IPS-15b (cell line): ENCODE measurements at regions not wholly inside any gene's neighbourhood (a gene's known extent, or its start where the extent isn't known, plus 50 kb on each side); places are given as distances from the start of the nearest gene placed in this dataset.

Experiments used
- H3K27me3 ChIP-seq: one replicate; pipeline ENCODE4 v1.6.1; 2013; ENCODE audit warnings: low read length; ENCODE audit not compliant: control insufficient read depth, insufficient read depth
- H3K36me3 ChIP-seq: one replicate; pipeline ENCODE4 v1.6.1; 2013; ENCODE audit warnings: low read length; ENCODE audit not compliant: control insufficient read depth, insufficient read depth
- H3K4me1 ChIP-seq: one replicate; pipeline ENCODE4 v1.6.1; 2013; ENCODE audit warnings: mild to moderate bottlenecking, low read length; ENCODE audit not compliant: control insufficient read depth, insufficient read depth
- H3K4me3 ChIP-seq: one replicate; pipeline ENCODE4 v1.5.1; 2013; ENCODE audit warnings: low read depth, low read length
- H3K9ac ChIP-seq: one replicate; pipeline ENCODE4 v1.6.1; 2013; ENCODE audit warnings: low read depth, mild to moderate bottlenecking, low read length
- H3K9me3 ChIP-seq: one replicate; pipeline ENCODE4 v1.6.1; 2013; ENCODE audit warnings: mild to moderate bottlenecking, low read length; ENCODE audit not compliant: control insufficient read depth, insufficient read depth

DNA sequence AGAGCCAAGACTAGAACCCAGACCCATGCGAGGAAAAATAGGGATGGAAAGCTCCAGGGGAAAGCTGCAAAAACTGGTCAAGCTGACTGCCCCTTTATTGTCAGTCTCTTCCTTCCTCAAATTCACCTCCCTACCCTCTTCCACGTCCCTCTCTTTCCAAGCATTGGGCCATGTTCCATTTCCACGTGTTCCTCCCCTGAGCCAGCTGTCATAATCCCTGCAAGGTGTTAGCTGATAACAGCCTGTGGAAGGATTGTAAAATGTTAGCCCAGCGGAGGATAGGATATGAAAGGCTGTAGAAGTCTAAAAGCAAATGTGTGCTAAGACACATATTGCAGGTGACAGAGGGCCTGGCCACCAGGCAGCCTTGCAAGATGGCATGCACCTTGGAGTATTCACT is 88.0 kb upstream of the MAX start:
- Histone ChIP-seq H3K9ac (no peak overlapping the region), H3K27me3 (no peaks in the 10 kb centered on the region), H3K9me3 (no peaks in the 10 kb centered on the region), H3K36me3 (no peaks in the 10 kb centered on the region), H3K4me3 (no peak overlapping the region), H3K4me1 (peaks cover 9% of the 10 kb centered on the region)

- H3K36me3 ChIP-seq: no peaks in the 10 kb centered on the region
- peaks cover 7% of the 10 kb centered on the region for H3K4me1 ChIP-seq
- no peak overlapping the region for H3K9ac ChIP-seq
- H3K27me3 ChIP-seq: no peaks in the 10 kb centered on the region
- H3K9me3 ChIP-seq: no peaks in the 10 kb centered on the region
- H3K4me3 ChIP-seq: no peak overlapping the region
Observed at GRCh38 chr14:65191716-65192115, 89.4 kb upstream of the MAX start.

DNA sequence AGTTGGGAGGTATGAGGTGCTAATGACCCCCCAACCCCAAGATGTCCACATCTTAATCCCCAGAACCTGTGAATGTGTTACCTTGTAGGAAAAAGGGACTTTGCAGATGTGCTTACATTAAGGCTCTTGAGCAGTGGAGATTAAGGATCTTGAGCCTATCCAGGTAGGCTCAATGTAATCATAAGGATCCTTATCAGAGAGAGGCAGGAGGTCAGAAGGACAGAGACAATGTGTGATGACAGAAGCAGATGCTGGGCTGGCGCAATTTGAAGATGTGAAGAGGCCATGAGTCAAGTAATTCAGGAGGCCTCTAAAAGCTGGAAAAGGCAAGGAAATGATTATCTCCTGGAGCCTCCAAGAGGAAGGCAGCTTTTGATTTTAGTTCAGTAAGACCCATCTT is 90.4 kb upstream of the MAX start:
- Histone ChIP-seq H3K4me3 (no peak overlapping the region), H3K27me3 (no peaks in the 10 kb centered on the region), H3K9ac (no peak overlapping the region), H3K36me3 (no peaks in the 10 kb centered on the region), H3K4me1 (no peaks in the 10 kb centered on the region), H3K9me3 (no peaks in the 10 kb centered on the region)

- Histone ChIP-seq H3K9ac (no peak overlapping the region), H3K36me3 (no peaks in the 10 kb centered on the region), H3K9me3 (no peaks in the 10 kb centered on the region), H3K4me1 (no peaks in the 10 kb centered on the region), H3K4me3 (no peak overlapping the region), H3K27me3 (no peaks in the 10 kb centered on the region)
Observed at GRCh38 chr14:65193916-65194590, 91.7 kb upstream of the MAX start.

GRCh38 chr14:65195042-65195719 is 92.9 kb upstream of the MAX start:
- Histone ChIP-seq H3K9ac (no peak overlapping the region), H3K4me3 (no peak overlapping the region), H3K4me1 (no peaks in the 10 kb centered on the region), H3K9me3 (no peaks in the 10 kb centered on the region), H3K36me3 (no peaks in the 10 kb centered on the region), H3K27me3 (no peaks in the 10 kb centered on the region)

GRCh38 chr14:65198346-65198745 is 96.0 kb upstream of the MAX start:
- Histone ChIP-seq H3K27me3 (no peaks in the 10 kb centered on the region), H3K9ac (no peak overlapping the region), H3K4me3 (no peak overlapping the region), H3K36me3 (no peaks in the 10 kb centered on the region), H3K4me1 (no peaks in the 10 kb centered on the region), H3K9me3 (no peaks in the 10 kb centered on the region)

DNA sequence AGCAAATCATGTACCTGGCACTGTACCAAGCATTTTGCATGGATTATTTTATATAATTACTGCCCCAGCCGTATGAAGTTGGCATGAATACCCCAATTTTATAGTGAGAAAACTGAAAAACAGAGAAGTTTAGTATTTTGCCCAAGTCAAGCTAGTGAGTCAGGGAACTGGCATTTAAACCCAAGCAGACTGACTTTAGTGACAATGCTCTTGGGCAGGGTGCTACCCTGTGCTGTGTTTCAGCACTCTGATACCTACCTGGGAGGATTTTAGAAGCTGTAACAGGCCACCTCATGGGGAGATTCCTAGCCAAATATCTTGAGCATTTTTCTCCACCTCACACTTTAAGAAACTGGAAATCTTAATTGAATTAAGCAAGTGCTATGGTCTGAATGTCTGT is 98.1 kb upstream of the MAX start:
- H3K27me3 ChIP-seq: no peaks in the 10 kb centered on the region
- H3K9ac ChIP-seq: no peak overlapping the region
- H3K4me3 ChIP-seq: no peak overlapping the region
- H3K9me3 ChIP-seq: no peaks in the 10 kb centered on the region
- H3K36me3 ChIP-seq: no peaks in the 10 kb centered on the region
- no peaks in the 10 kb centered on the region for H3K4me1 ChIP-seq

DNA sequence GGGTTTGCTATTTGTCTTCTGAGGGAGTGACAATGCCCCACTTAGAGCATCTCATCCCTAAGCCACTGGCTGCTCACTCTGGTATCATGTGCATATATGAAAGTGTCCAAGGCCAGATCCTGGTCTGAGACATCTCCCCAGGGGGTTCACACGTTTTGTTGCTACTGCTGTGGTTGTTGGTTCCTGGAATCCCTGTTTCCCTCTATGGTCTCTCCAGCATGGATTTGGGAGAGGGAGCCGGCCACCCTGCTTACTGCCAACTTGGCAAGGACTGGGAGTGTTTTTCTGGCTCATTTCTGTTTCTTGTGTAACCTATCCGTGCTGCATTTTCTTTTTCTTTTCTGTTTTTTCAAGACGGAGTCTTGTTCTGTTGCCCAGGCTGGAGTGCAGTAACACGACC is 101.3 kb upstream of the MAX start:
- no peak overlapping the region for H3K9ac ChIP-seq
- no peaks in the 10 kb centered on the region for H3K4me1 ChIP-seq
- H3K27me3 ChIP-seq: no peaks in the 10 kb centered on the region
- H3K9me3 ChIP-seq: no peaks in the 10 kb centered on the region
- no peak overlapping the region for H3K4me3 ChIP-seq
- no peaks in the 10 kb centered on the region for H3K36me3 ChIP-seq

GRCh38 chr14:65204056-65204455 is 101.7 kb upstream of the MAX start:
- H3K4me1 ChIP-seq: no peaks in the 10 kb centered on the region

GRCh38 chr14:65206078-65206447 is 103.7 kb upstream of the MAX start:
- no peak overlapping the region for H3K4me3 ChIP-seq
- no peaks in the 10 kb centered on the region for H3K27me3 ChIP-seq
- no peaks in the 10 kb centered on the region for H3K4me1 ChIP-seq
- no peaks in the 10 kb centered on the region for H3K9me3 ChIP-seq
- no peaks in the 10 kb centered on the region for H3K36me3 ChIP-seq
- no peak overlapping the region for H3K9ac ChIP-seq

More at GRCh38 chr14:65204056-65204455, 101.7 kb upstream of the MAX start:
- Histone ChIP-seq H3K27me3 (no peaks in the 10 kb centered on the region), H3K9ac (no peak overlapping the region), H3K4me3 (no peak overlapping the region), H3K36me3 (no peaks in the 10 kb centered on the region), H3K9me3 (no peaks in the 10 kb centered on the region)

DNA sequence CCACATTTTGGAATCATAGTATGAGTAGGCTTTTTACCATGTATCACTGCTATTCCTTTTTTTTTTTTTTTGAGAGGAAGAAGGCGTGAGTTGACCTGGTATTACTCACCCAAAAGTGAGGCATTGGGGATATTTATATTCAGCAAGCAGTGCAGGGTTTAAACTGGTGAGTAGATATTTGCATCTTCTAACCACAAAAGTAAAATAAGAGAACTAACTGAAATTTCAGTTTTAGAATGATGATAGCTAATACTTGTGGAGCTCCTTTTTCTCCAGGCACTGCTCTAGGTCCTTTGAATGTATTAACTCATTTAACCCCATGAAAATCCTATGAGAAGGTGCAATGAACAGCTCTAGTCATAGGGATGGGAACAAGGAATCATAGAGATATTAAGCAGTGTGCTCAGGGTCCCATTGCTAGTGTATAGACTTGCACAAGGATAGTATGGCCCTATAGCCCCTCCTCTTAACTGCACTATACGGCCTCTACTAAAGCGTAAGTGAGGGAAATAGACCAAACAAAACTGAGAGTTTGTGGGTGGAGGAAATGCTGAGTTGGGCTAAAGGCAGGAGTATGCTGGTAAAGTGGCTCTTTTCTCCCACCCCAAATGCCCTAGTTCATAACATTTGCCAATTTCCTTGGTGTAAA is 104.3 kb upstream of the MAX start:
- Histone ChIP-seq H3K4me1 (no peaks in the 10 kb centered on the region), H3K9ac (no peak overlapping the region), H3K27me3 (no peaks in the 10 kb centered on the region), H3K9me3 (no peaks in the 10 kb centered on the region), H3K4me3 (no peak overlapping the region), H3K36me3 (no peaks in the 10 kb centered on the region)

- no peaks in the 10 kb centered on the region for H3K36me3 ChIP-seq
- no peak overlapping the region for H3K9ac ChIP-seq
- no peaks in the 10 kb centered on the region for H3K27me3 ChIP-seq
- no peak overlapping the region for H3K4me3 ChIP-seq
- H3K9me3 ChIP-seq: no peaks in the 10 kb centered on the region
- no peaks in the 10 kb centered on the region for H3K4me1 ChIP-seq
Observed at GRCh38 chr14:65208548-65208947, 106.2 kb upstream of the MAX start.
